Fibroblast of lung (primary cell): ENCODE measurements at regions not wholly inside any gene's neighbourhood (a gene's known extent, or its start where the extent isn't known, plus 50 kb on each side); places are given as distances from the start of the nearest gene placed in this dataset.

ENCODE experiments used
- DNase-seq, 2 donors: peaks; one replicate each; pipeline versions ENCODE4 v3.0.0 to v3.0.0-alpha.2; 2010; ENCODE audit warnings: low read depth in 2 of 2
- H2AFZ ChIP-seq: 2 replicates; pipeline ENCODE4 v1.5.1; 2012; ENCODE audit warnings: low read length, control low read depth, inconsistent platforms
- H3K27ac ChIP-seq: 2 replicates; pipeline ENCODE4 v1.5.1; 2011; ENCODE audit warnings: low read length, control low read depth; ENCODE audit not compliant: insufficient read depth
- H3K27me3 ChIP-seq: 2 replicates; pipeline ENCODE4 v1.5.1; 2011; ENCODE audit warnings: mild to moderate bottlenecking, low read length; ENCODE audit not compliant: control insufficient read depth, insufficient read depth
- H3K36me3 ChIP-seq: 2 replicates; pipeline ENCODE4 v1.5.1; 2011; ENCODE audit warnings: low read length; ENCODE audit not compliant: control insufficient read depth, insufficient read depth
- H3K4me1 ChIP-seq: 2 replicates; pipeline ENCODE4 v1.5.1; 2011; ENCODE audit warnings: low read length; ENCODE audit not compliant: control insufficient read depth, insufficient read depth; ENCODE audit errors: extremely low read depth
- H3K4me2 ChIP-seq: 2 replicates; pipeline ENCODE4 v1.5.1; 2011; ENCODE audit warnings: low read length, control low read depth; ENCODE audit not compliant: insufficient read depth; ENCODE audit errors: extremely low read depth
- H3K4me3 ChIP-seq, 4 experiments: fragments of 200-600 bp in 1 of 4; sonication (generic) in 1 of 4; replicated peaks in 1 of 4; 2 replicates each; pipeline ENCODE4 v1.5.1; 2011 to 2016; ENCODE audit warnings: low read length in 4 of 4, low read depth in 3 of 4, mild to moderate bottlenecking in 3 of 4, control low read depth in 2 of 4, inconsistent platforms in 1 of 4, mixed read lengths in 1 of 4; ENCODE audit not compliant: insufficient read depth in 1 of 4; ENCODE audit errors: control extremely low read depth in 1 of 4
- H3K79me2 ChIP-seq: 2 replicates; pipeline ENCODE4 v1.5.1; 2012; ENCODE audit warnings: mild to moderate bottlenecking, low read length, inconsistent platforms; ENCODE audit not compliant: control insufficient read depth, insufficient read depth
- H3K9ac ChIP-seq: 2 replicates; pipeline ENCODE4 v1.5.1; 2011; ENCODE audit warnings: mild to moderate bottlenecking, low read length, control low read depth; ENCODE audit not compliant: insufficient read depth
- H3K9me3 ChIP-seq: 2 replicates; pipeline ENCODE4 v1.5.1; 2012; ENCODE audit warnings: low read depth, low read length; ENCODE audit not compliant: control insufficient read depth, insufficient read depth
- H4K20me1 ChIP-seq: 2 replicates; pipeline ENCODE4 v1.5.1; 2011; ENCODE audit warnings: low read length; ENCODE audit not compliant: control insufficient read depth, insufficient read depth; ENCODE audit errors: extremely low read depth
- EZH2 ChIP-seq: IDR thresholded peaks from 2 replicates; pipeline ENCODE4 v1.5.1; 2012; ENCODE audit warnings: low read length, control low read depth, mild to moderate bottlenecking; ENCODE audit errors: missing control alignments
- TF ChIP-seq, protein P1 (sequence below), 2 donors: IDR thresholded peaks in 1 of 2; conservative IDR thresholded peaks in 1 of 2; 1 replicate in 1 of 2; 2 replicates in 1 of 2; pipeline ENCODE4 v1.5.1; 2011 to 2012; ENCODE audit warnings: low read length in 2 of 2, control low read depth in 1 of 2, inconsistent platforms in 1 of 2, low read depth in 1 of 2, mild to moderate bottlenecking in 1 of 2

DNA sequence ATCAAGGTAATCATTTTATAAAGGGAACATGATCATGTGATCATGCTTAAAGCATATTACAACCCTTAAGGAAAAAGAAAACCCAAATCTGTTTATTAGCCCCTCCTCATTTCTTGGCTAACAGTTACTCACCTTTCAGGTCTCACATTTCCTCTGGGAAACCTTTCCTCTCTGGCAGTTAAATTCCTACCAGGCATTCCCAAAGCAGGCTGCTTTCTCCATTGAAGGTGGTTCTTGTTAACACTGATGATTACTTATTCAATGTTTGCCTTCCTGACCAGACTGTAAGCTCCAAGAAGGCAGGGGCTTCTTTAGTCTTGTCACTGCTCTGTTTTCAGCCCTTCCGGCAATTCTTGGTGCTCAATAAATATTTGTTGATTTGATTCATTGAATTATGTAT is 59.9 kb downstream of the PLK2 start:
- Histone ChIP-seq H3K4me2 (no peak overlapping the region), H3K79me2 (no peaks in the 10 kb centered on the region), H4K20me1 (no peaks in the 10 kb centered on the region), H3K36me3 (no peaks in the 10 kb centered on the region), H3K9ac (no peak overlapping the region), H3K4me1 (no peaks in the 10 kb centered on the region), H3K9me3 (no peaks in the 10 kb centered on the region), H3K4me3 (no peak overlapping the region), H3K27me3 (no peaks in the 10 kb centered on the region), H3K27ac (no peak overlapping the region), H2AFZ (no peak overlapping the region)
- DNase-seq: no peak
- TF ChIP-seq, protein P1, sequence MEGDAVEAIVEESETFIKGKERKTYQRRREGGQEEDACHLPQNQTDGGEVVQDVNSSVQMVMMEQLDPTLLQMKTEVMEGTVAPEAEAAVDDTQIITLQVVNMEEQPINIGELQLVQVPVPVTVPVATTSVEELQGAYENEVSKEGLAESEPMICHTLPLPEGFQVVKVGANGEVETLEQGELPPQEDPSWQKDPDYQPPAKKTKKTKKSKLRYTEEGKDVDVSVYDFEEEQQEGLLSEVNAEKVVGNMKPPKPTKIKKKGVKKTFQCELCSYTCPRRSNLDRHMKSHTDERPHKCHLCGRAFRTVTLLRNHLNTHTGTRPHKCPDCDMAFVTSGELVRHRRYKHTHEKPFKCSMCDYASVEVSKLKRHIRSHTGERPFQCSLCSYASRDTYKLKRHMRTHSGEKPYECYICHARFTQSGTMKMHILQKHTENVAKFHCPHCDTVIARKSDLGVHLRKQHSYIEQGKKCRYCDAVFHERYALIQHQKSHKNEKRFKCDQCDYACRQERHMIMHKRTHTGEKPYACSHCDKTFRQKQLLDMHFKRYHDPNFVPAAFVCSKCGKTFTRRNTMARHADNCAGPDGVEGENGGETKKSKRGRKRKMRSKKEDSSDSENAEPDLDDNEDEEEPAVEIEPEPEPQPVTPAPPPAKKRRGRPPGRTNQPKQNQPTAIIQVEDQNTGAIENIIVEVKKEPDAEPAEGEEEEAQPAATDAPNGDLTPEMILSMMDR (conservative IDR thresholded peaks at IDR 0.05 in 1 of 2, IDR thresholded peaks at IDR 0.05 in 1 of 2; ENCODE audit: low read depth in 1 of 2, low read length in 2 of 2): no peak
- TF ChIP-seq EZH2: no peak

GRCh38 chr5:58394339-58394738 is 65.5 kb downstream of the PLK2 start:
- DNase-seq: no peak
- H3K9ac ChIP-seq: no peak overlapping the region
- H3K27me3 ChIP-seq: no peaks in the 10 kb centered on the region
- H3K27ac ChIP-seq: no peak overlapping the region
- no peaks in the 10 kb centered on the region for H3K79me2 ChIP-seq
- H3K4me1 ChIP-seq: no peaks in the 10 kb centered on the region
- H3K4me3 ChIP-seq: no peak overlapping the region
- H4K20me1 ChIP-seq: no peaks in the 10 kb centered on the region
- H3K9me3 ChIP-seq: no peaks in the 10 kb centered on the region
- H2AFZ ChIP-seq: no peak overlapping the region
- no peak overlapping the region for H3K4me2 ChIP-seq
- H3K36me3 ChIP-seq: no peaks in the 10 kb centered on the region
- TF ChIP-seq, protein P1 (conservative IDR thresholded peaks at IDR 0.05 in 1 of 2, IDR thresholded peaks at IDR 0.05 in 1 of 2; ENCODE audit: low read depth in 1 of 2, low read length in 2 of 2): no peak
- TF ChIP-seq EZH2: no peak

DNA sequence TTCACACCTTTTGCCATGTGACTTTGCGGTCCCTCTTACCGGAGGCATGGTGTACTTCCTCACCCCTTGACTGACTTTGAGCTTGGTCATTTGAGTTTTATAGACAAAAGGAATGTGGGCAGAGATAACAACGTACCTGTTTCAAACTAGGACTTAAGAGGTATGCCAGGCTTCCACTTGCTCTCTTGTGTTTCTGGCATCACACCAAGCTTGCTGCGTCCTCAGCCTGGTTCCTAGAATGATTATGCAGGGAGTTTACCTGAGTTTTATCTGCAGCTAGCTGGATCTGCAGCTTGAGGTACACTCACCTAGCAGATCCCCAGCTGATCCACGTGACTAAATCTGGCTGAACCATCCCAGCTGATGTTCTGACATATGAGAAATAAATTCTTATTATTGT is 66.2 kb downstream of the PLK2 start:
- H3K27ac ChIP-seq: no peak overlapping the region
- H3K79me2 ChIP-seq: no peaks in the 10 kb centered on the region
- DNase-seq: no peak
- no peaks in the 10 kb centered on the region for H3K27me3 ChIP-seq
- H2AFZ ChIP-seq: no peak overlapping the region
- H4K20me1 ChIP-seq: no peaks in the 10 kb centered on the region
- TF ChIP-seq EZH2: no peak
- TF ChIP-seq, protein P1 (conservative IDR thresholded peaks at IDR 0.05 in 1 of 2, IDR thresholded peaks at IDR 0.05 in 1 of 2; ENCODE audit: low read depth in 1 of 2, low read length in 2 of 2): no peak
- no peaks in the 10 kb centered on the region for H3K4me1 ChIP-seq
- H3K36me3 ChIP-seq: no peaks in the 10 kb centered on the region
- no peaks in the 10 kb centered on the region for H3K9me3 ChIP-seq
- no peak overlapping the region for H3K4me2 ChIP-seq
- no peak overlapping the region for H3K9ac ChIP-seq
- H3K4me3 ChIP-seq: no peak overlapping the region
